Endothelial cell of umbilical vein (primary cell): ENCODE measurements at regions not wholly inside any gene's neighbourhood (a gene's known extent, or its start where the extent isn't known, plus 50 kb on each side); places are given as distances from the start of the nearest gene placed in this dataset.

Experiments used
- BruUV-seq: library from RNA; stranded (reverse); fragments of 400-500 nt; replicated peaks from 2 replicates; lab custom pipeline; 2021; lab: Mats Ljungman, UMichigan
- CTCF ChIA-PET: fragments of 300-600, 350-600 bp; sonication (Branson Sonifier 250); formaldehyde crosslinking; loops from one replicate; lab custom pipeline; 2021; ENCODE audit warnings: antibody characterized with exemption, inconsistent platforms; lab: Charles Lee
- POLR2A ChIA-PET: fragments of 300-600, 350-600 bp; sonication (Branson Sonifier 250); formaldehyde crosslinking; loops from one replicate; lab custom pipeline; 2021; ENCODE audit warnings: antibody characterized with exemption, inconsistent platforms; lab: Charles Lee
- DNase-seq: peaks from one replicate; pipeline ENCODE4 v3.0.0-alpha.2; 2011; ENCODE audit warnings: low read depth, low spot score
- FAIRE-seq: peaks from 2 replicates; lab custom pipeline; 2011; peaks lifted over from hg19 to GRCh38; lab: Jason Lieb, UNC
- H2AFZ ChIP-seq: 2 replicates; pipeline ENCODE4 v1.6.0; 2012; ENCODE audit warnings: low read depth, low read length, control low read depth, inconsistent platforms
- H3K27ac ChIP-seq: 2 replicates; pipeline ENCODE4 v1.5.1; 2011; ENCODE audit warnings: low read depth, mild to moderate bottlenecking, control low read depth, low read length, moderate library complexity; ENCODE audit not compliant: insufficient read depth
- H3K27me3 ChIP-seq, 2 experiments: 2 replicates each; pipeline versions ENCODE4 v1.6.0 to v1.6.1; 2011; ENCODE audit warnings: low read length in 2 of 2, mixed read lengths in 1 of 2; ENCODE audit not compliant: control insufficient read depth in 2 of 2, insufficient read depth in 2 of 2
- H3K36me3 ChIP-seq, 2 experiments: 2 replicates in 1 of 2; 3 replicates in 1 of 2; pipeline ENCODE4 v1.5.1; 2011; ENCODE audit warnings: low read length in 2 of 2, mild to moderate bottlenecking in 1 of 2, moderate library complexity in 1 of 2; ENCODE audit not compliant: control insufficient read depth in 2 of 2, insufficient read depth in 2 of 2; ENCODE audit errors: extremely low read depth in 1 of 2
- H3K4me1 ChIP-seq: 3 replicates; pipeline ENCODE4 v1.5.1; 2011; ENCODE audit warnings: mild to moderate bottlenecking, low read length; ENCODE audit not compliant: control insufficient read depth, insufficient read depth; ENCODE audit errors: extremely low read depth
- H3K4me2 ChIP-seq: 2 replicates; pipeline ENCODE4 v1.6.1; 2011; ENCODE audit warnings: low read length, control low read depth, mixed read lengths; ENCODE audit not compliant: insufficient read depth
- H3K4me3 ChIP-seq, 3 experiments: fragments of 200-600 bp in 1 of 3; sonication (generic), shearing (Covaris generic) in 1 of 3; replicated peaks in 1 of 3; 2 replicates each; pipeline ENCODE4 v1.5.1; 2011 to 2016; ENCODE audit warnings: control low read depth in 3 of 3, low read length in 3 of 3, mild to moderate bottlenecking in 2 of 3, inconsistent platforms in 1 of 3, low read depth in 1 of 3, moderate library complexity in 1 of 3; ENCODE audit not compliant: insufficient read depth in 1 of 3
- H3K79me2 ChIP-seq: 2 replicates; pipeline ENCODE4 v1.6.0; 2012; ENCODE audit warnings: low read length, inconsistent platforms; ENCODE audit not compliant: control insufficient read depth, insufficient read depth
- H3K9ac ChIP-seq: replicated peaks from 2 replicates; pipeline ENCODE3; 2011; ENCODE audit warnings: low read length, control low read depth; ENCODE audit not compliant: insufficient read depth; ENCODE audit errors: extremely low read depth
- H3K9me1 ChIP-seq: replicated peaks from 3 replicates; pipeline ENCODE4 v1.6.0; 2011; ENCODE audit warnings: mild to moderate bottlenecking, low read length; ENCODE audit not compliant: control insufficient read depth, insufficient read depth; ENCODE audit errors: extremely low read depth
- H3K9me3 ChIP-seq: replicated peaks from 2 replicates; pipeline ENCODE4 v1.5.1; 2012; ENCODE audit warnings: low read length, inconsistent platforms; ENCODE audit not compliant: control insufficient read depth, insufficient read depth
- H4K20me1 ChIP-seq: replicated peaks from 2 replicates; pipeline ENCODE3; 2011; ENCODE audit warnings: mild to moderate bottlenecking, low read length; ENCODE audit not compliant: control insufficient read depth, insufficient read depth; ENCODE audit errors: extremely low read depth
- EZH2 ChIP-seq: IDR thresholded peaks from 2 replicates; pipeline ENCODE4 v1.6.1; 2012; ENCODE audit warnings: borderline replicate concordance, low read depth, mild to moderate bottlenecking, moderate library complexity, low read length, inconsistent platforms; ENCODE audit not compliant: severe bottlenecking
- FOS ChIP-seq: IDR thresholded peaks from 2 replicates; pipeline ENCODE4 v1.6.1; 2011; ENCODE audit warnings: mild to moderate bottlenecking, low read length, moderate library complexity, borderline replicate concordance; ENCODE audit not compliant: insufficient read depth
- GATA2 ChIP-seq: IDR thresholded peaks from 2 replicates; pipeline ENCODE4 v1.7.0; 2011; ENCODE audit warnings: low read depth, mild to moderate bottlenecking, moderate library complexity, mixed read lengths, low read length; ENCODE audit not compliant: insufficient read length, insufficient read depth
- JUN ChIP-seq: IDR thresholded peaks from 2 replicates; pipeline ENCODE4 v1.6.1; 2011; ENCODE audit warnings: borderline replicate concordance, low read depth; ENCODE audit not compliant: insufficient read length, insufficient read depth
- MYC ChIP-seq: IDR thresholded peaks from one replicate; pipeline ENCODE4 v1.6.1; 2011; ENCODE audit warnings: mild to moderate bottlenecking, low read depth, low read length
- POLR2A ChIP-seq: IDR thresholded peaks from 2 replicates; pipeline ENCODE4 v1.6.1; 2012; ENCODE audit warnings: low read depth, mild to moderate bottlenecking, control low read depth, low read length
- POLR2AphosphoS5 ChIP-seq: IDR thresholded peaks from 2 replicates; pipeline ENCODE4 v1.6.1; 2012; ENCODE audit warnings: low read depth, mild to moderate bottlenecking, control low read depth, low read length, moderate library complexity; ENCODE audit not compliant: insufficient read depth
- dilution Hi-C: fragments of 300-500 bp; cut with MboI; formaldehyde crosslinking; loops from one replicate; pipeline ENCODE4 v1.15.0; 2019; ENCODE audit warnings: low sequenced_read_pairs; ENCODE audit not compliant: extremely low pct_ligation_motif_present
- intact Hi-C: fragments of 100-400 bp; cut with micrococcal nuclease; formaldehyde crosslinking; loops from one replicate; pipeline ENCODE4 v1.10.0; 2022
- TF ChIP-seq, protein P1 (sequence below), 2 donors: IDR thresholded peaks; 1 replicate in 1 of 2; 2 replicates in 1 of 2; pipeline ENCODE4 v1.5.1; 2011; ENCODE audit warnings: low read length in 2 of 2, mild to moderate bottlenecking in 2 of 2, moderate library complexity in 2 of 2, control low read depth in 1 of 2, inconsistent platforms in 1 of 2, low read depth in 1 of 2; ENCODE audit not compliant: insufficient read depth in 1 of 2; ENCODE audit errors: extremely low read depth in 1 of 2
- TF ChIP-seq, protein P2 (sequence below): IDR thresholded peaks from 2 replicates; pipeline ENCODE4 v1.6.1; 2011; ENCODE audit not compliant: insufficient read depth, insufficient read length

DNA sequence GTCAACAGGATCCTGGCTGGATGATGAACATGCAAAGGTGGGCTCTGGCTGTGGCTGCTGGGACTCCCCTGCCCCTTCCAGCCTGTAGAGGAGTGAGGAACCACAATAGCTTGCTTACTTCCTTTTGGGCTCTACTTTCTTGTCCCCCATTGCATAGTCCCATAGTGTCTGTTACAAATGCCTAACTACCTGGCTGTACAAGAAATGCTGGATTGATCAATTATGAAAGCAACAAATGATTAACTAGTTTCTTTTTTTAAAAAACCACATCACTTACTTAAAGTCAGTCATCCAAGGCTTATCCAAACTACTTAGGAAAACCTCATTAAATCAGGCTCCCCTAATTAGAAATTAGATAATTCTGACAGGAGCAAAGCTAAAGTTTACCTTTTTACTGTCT is 514.1 kb upstream of the PKN2 start:
- Histone ChIP-seq H3K9me1 (no peaks in the 10 kb centered on the region), H3K4me2 (no peak overlapping the region), H3K79me2 (no peaks in the 10 kb centered on the region), H3K4me1 (no peaks in the 10 kb centered on the region), H3K9ac (no peak overlapping the region), H2AFZ (no peak overlapping the region), H3K36me3 (no peaks in the 10 kb centered on the region), H4K20me1 (no peaks in the 10 kb centered on the region), H3K27ac (no peak overlapping the region), H3K27me3 (peaks cover 1 to 3% of the 10 kb centered on the region in 2 experiments), H3K9me3 (no peaks in the 10 kb centered on the region), H3K4me3 (no peak overlapping the region)
- no peak for DNase-seq
- ChIA-PET POLR2A (no interaction called here), CTCF (interaction anchor here (0.8 to 2.4 kb wide), 3 partner anchors 9 to 15 kb away, joined by 4 to 18 read pairs (median 4); no protein-coding TSS in a partner anchor)
- intact Hi-C loops: no loop called here
- dilution Hi-C loops: no loop called here
- no peak for TF ChIP-seq JUN
- no peak for TF ChIP-seq POLR2AphosphoS5
- TF ChIP-seq, protein P1, sequence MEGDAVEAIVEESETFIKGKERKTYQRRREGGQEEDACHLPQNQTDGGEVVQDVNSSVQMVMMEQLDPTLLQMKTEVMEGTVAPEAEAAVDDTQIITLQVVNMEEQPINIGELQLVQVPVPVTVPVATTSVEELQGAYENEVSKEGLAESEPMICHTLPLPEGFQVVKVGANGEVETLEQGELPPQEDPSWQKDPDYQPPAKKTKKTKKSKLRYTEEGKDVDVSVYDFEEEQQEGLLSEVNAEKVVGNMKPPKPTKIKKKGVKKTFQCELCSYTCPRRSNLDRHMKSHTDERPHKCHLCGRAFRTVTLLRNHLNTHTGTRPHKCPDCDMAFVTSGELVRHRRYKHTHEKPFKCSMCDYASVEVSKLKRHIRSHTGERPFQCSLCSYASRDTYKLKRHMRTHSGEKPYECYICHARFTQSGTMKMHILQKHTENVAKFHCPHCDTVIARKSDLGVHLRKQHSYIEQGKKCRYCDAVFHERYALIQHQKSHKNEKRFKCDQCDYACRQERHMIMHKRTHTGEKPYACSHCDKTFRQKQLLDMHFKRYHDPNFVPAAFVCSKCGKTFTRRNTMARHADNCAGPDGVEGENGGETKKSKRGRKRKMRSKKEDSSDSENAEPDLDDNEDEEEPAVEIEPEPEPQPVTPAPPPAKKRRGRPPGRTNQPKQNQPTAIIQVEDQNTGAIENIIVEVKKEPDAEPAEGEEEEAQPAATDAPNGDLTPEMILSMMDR (IDR thresholded peaks at IDR 0.05; ENCODE audit: extremely low read depth in 1 of 2, insufficient read depth in 1 of 2, low read depth in 1 of 2, low read length in 2 of 2): no peak
- TF ChIP-seq POLR2A: no peak
- TF ChIP-seq, protein P2, sequence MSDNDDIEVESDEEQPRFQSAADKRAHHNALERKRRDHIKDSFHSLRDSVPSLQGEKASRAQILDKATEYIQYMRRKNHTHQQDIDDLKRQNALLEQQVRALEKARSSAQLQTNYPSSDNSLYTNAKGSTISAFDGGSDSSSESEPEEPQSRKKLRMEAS: no peak
- no peak for TF ChIP-seq FOS
- no peak for TF ChIP-seq EZH2
- TF ChIP-seq MYC: no peak
- no peak for TF ChIP-seq GATA2
- BruUV-seq: no TSS peak
- no peak for FAIRE-seq
